Kidney (tissue), 13 donors: ENCODE measurements at regions not wholly inside any gene's neighbourhood (a gene's known extent, or its start where the extent isn't known, plus 50 kb on each side); places are given as distances from the start of the nearest gene placed in this dataset.

ENCODE experiments used
- DNase-seq, 5 donors: peaks; one replicate each; pipeline ENCODE4 v3.0.0-alpha.2; 2013 to 2020
- FAIRE-seq: peaks from 2 replicates; lab custom pipeline; 2012; peaks lifted over from hg19 to GRCh38; lab: Jason Lieb, UNC
- H3K27ac ChIP-seq, 2 donors: one replicate each; pipeline ENCODE4 v1.7.0; 2013; ENCODE audit warnings: low read depth in 2 of 2, low read length in 2 of 2, inconsistent platforms in 1 of 2
- H3K27me3 ChIP-seq: one replicate; pipeline ENCODE4 v1.7.1; 2013; ENCODE audit warnings: low read length, inconsistent platforms; ENCODE audit not compliant: control insufficient read depth, insufficient read depth
- H3K36me3 ChIP-seq, 3 donors: one replicate each; pipeline versions ENCODE4 v1.7.0 to v1.7.1; 2013; ENCODE audit warnings: low read length in 3 of 3, control low read depth in 1 of 3, inconsistent platforms in 1 of 3; ENCODE audit not compliant: insufficient read depth in 3 of 3, control insufficient read depth in 2 of 3
- H3K4me1 ChIP-seq, 3 donors: one replicate each; pipeline versions ENCODE4 v1.7.0 to v1.7.1; 2013; ENCODE audit warnings: low read length in 3 of 3, inconsistent platforms in 1 of 3, low read depth in 1 of 3; ENCODE audit not compliant: control insufficient read depth in 2 of 3, insufficient read depth in 2 of 3
- H3K4me3 ChIP-seq, 3 donors: one replicate each; pipeline versions ENCODE4 v1.7.0 to v1.8.1; 2013; ENCODE audit warnings: low read length in 3 of 3, control low read depth in 1 of 3, inconsistent platforms in 1 of 3
- H3K9ac ChIP-seq, 3 donors: one replicate each; pipeline versions ENCODE4 v1.7.0 to v1.7.1; 2013; ENCODE audit warnings: low read length in 3 of 3, control low read depth in 1 of 3, inconsistent platforms in 1 of 3
- H3K9me3 ChIP-seq, 3 donors: one replicate each; pipeline versions ENCODE4 v1.7.0 to v1.7.1; 2013; ENCODE audit warnings: low read length in 3 of 3, control low read depth in 1 of 3, inconsistent platforms in 1 of 3; ENCODE audit not compliant: control insufficient read depth in 2 of 3, insufficient read depth in 1 of 3
- intact Hi-C: fragments of 100-400 bp; cut with DNase I; formaldehyde crosslinking; loops from one replicate; pipeline ENCODE4 v1.11.1; 2022
- TF ChIP-seq, protein P1 (sequence below): IDR thresholded peaks from 3 replicates; pipeline ENCODE4 v1.5.1; 2012; ENCODE audit warnings: mild to moderate bottlenecking, moderate library complexity, borderline replicate concordance; ENCODE audit not compliant: insufficient read depth; ENCODE audit errors: extremely low read depth
- donor health status: control.
- donor health status: control.
- donor health status: control.
- donor health status: control.
- donor health status: control.
- donor health status: DM: yes; HTN: yes; CAD: no.
- donor health status: Normal renal cell carcinoma (clear cell type).

DNA sequence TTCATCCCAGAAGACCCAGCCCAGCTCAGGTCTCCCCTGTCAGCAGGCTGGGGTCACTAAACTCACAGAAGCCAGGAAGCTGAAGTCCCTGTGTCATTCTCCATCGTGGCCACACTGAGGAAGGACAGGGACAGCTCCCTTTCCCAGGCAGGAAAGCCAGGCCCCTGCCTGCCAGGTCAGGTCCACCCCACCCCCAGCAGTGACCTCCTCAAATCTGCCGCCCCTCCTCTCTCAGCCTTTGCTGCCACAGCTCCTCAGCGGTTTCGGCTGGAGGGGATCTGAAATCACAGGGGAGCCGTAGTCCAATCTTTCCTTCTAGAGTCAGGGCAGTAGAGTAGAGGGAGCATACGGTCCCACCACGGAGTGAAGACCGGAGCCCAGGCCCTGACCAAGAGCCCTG is 150.9 kb upstream of the UNC5B start:
- Histone ChIP-seq H3K9ac (no peak overlapping the region), H3K4me1 (no peaks in the 10 kb centered on the region), H3K36me3 (no peaks in the 10 kb centered on the region), H3K27me3 (no peaks in the 10 kb centered on the region), H3K9me3 (no peaks in the 10 kb centered on the region), H3K27ac (no peak overlapping the region), H3K4me3 (no peak overlapping the region)
- TF ChIP-seq, protein P1, sequence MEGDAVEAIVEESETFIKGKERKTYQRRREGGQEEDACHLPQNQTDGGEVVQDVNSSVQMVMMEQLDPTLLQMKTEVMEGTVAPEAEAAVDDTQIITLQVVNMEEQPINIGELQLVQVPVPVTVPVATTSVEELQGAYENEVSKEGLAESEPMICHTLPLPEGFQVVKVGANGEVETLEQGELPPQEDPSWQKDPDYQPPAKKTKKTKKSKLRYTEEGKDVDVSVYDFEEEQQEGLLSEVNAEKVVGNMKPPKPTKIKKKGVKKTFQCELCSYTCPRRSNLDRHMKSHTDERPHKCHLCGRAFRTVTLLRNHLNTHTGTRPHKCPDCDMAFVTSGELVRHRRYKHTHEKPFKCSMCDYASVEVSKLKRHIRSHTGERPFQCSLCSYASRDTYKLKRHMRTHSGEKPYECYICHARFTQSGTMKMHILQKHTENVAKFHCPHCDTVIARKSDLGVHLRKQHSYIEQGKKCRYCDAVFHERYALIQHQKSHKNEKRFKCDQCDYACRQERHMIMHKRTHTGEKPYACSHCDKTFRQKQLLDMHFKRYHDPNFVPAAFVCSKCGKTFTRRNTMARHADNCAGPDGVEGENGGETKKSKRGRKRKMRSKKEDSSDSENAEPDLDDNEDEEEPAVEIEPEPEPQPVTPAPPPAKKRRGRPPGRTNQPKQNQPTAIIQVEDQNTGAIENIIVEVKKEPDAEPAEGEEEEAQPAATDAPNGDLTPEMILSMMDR = no peak
- DNase-seq (peak in 1 of 5 donors; percentile 61), FAIRE-seq (no peak)
- intact Hi-C loops = no loop called here

DNA sequence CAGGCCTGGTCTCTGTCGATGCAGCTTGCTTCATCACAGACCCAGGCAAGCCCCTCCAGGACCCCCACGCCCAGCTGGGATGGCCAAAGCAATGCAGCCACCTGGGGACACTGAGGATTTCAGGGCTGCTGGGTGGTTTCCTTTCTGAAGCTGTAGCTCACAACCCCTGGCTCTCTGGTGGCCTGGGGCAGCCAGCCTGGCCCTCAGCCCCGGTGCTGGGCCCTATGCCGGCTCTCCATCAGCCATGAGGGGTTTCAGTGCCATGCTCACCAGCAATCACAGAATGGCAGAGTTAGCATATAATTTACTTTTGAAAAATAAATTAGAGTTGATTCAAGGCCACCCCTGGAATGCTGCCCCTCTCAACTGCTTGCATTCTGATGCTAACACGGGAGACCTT is 150.2 kb upstream of the UNC5B start:
- H3K9ac ChIP-seq = no peak overlapping the region
- no peak overlapping the region for H3K27ac ChIP-seq
- H3K9me3 ChIP-seq = no peaks in the 10 kb centered on the region
- no peaks in the 10 kb centered on the region for H3K36me3 ChIP-seq
- no peak for DNase-seq
- H3K4me3 ChIP-seq = no peak overlapping the region
- TF ChIP-seq, protein P1 = no peak
- intact Hi-C loops = no loop called here
- no peaks in the 10 kb centered on the region for H3K27me3 ChIP-seq
- no peak for FAIRE-seq
- H3K4me1 ChIP-seq = no peaks in the 10 kb centered on the region

DNA sequence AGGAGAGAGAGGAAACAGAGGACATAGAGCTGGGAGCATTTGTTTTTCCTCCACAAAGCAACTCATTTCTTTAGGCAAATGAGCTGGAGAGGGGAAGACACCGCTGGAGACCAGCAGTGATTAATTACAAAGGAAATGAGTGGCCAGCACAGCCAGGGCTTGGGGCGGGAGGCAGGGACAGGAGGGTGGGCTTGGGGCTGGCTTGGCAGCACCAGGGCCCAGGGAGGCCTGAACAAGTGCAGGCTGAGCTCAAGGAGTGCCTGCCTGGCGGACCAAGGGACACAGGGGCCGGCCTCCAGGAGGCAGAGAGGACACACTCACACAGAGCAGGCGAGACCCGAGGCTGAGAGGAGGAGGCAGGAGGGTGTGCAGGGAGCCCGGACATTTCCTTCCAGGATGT is 149.0 kb upstream of the UNC5B start:
- no peaks in the 10 kb centered on the region for H3K9me3 ChIP-seq
- TF ChIP-seq, protein P1 = no peak
- H3K27me3 ChIP-seq = no peaks in the 10 kb centered on the region
- no peak for FAIRE-seq
- no peak overlapping the region for H3K27ac ChIP-seq
- H3K4me3 ChIP-seq = no peak overlapping the region
- H3K9ac ChIP-seq = no peak overlapping the region
- H3K4me1 ChIP-seq = no peaks in the 10 kb centered on the region
- intact Hi-C loops = no loop called here
- H3K36me3 ChIP-seq = no peaks in the 10 kb centered on the region
- DNase-seq = peak in 2 of 5 donors; percentile 52 to 72

DNA sequence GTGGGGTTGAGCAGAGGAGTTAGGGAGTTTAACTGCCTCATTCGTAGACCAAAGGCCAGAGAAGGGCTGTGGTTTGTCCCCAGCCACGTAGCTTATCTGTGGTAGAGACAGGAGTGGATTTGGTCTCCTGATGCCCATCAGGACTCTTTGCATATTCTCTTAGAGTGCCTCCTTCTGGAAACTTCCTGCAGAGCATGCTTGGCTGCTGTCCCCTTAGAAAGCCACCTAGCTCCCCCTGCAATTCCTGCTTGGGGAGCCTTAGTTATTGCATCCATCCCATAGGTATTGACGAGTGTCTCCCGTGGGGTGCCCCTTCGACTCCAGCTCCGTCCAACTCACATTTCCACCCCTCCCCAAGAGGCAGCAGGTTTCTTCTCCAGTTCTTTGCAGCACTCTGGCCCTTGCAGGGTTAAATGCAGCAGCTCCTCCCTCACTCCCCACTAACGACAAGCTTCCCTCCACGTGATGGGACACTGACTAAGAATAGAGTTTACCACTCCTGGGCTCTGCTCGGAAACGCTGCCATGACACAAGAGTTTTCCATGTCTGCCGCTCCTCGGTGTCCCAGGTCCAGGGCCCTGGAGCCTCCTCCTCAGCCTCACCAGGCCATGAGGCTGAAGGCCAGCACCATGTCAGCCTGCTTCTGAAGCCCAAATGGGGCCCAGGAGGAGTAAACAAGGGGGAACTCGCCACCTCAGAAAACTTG is 147.8 kb upstream of the UNC5B start:
- H3K27me3 ChIP-seq = no peaks in the 10 kb centered on the region
- DNase-seq = no peak
- no peak for FAIRE-seq
- no peak overlapping the region for H3K27ac ChIP-seq
- H3K4me3 ChIP-seq = no peak overlapping the region
- no peaks in the 10 kb centered on the region for H3K36me3 ChIP-seq
- H3K9ac ChIP-seq = no peak overlapping the region
- intact Hi-C loops = no loop called here
- no peaks in the 10 kb centered on the region for H3K9me3 ChIP-seq
- TF ChIP-seq, protein P1 = no peak
- no peaks in the 10 kb centered on the region for H3K4me1 ChIP-seq
